ENCODE measurements at regions not wholly inside any gene's neighbourhood (a gene's known extent, or its start where the extent isn't known, plus 50 kb on each side); places are given as distances from the start of the nearest gene placed in this dataset.

- no peak for TF ChIP-seq CTCF (conservative IDR thresholded peaks at IDR 0.05)
- TF ChIP-seq ZFX (IDR thresholded peaks at IDR 0.05): no peak
Measured at GRCh38 chr6:15937602-15938001, 191.3 kb upstream of the MYLIP start.
